HG03469 (cell line): ENCODE measurements at regions not wholly inside any gene's neighbourhood (a gene's known extent, or its start where the extent isn't known, plus 50 kb on each side); places are given as distances from the start of the nearest gene placed in this dataset.

Source experiments
- ATAC-seq: cut with Tn5 transposase; IDR thresholded peaks from one replicate; pipeline ENCODE4 v1.9.1; 2021; ENCODE audit warnings: mild to moderate bottlenecking, moderate library complexity, moderate number of reproducible peaks; ENCODE audit not compliant: unreplicated experiment

- ATAC-seq = no peak
These were observed 510.7 kb downstream of the RIT2 start for GRCh38 chr18:42604820-42605219.

DNA sequence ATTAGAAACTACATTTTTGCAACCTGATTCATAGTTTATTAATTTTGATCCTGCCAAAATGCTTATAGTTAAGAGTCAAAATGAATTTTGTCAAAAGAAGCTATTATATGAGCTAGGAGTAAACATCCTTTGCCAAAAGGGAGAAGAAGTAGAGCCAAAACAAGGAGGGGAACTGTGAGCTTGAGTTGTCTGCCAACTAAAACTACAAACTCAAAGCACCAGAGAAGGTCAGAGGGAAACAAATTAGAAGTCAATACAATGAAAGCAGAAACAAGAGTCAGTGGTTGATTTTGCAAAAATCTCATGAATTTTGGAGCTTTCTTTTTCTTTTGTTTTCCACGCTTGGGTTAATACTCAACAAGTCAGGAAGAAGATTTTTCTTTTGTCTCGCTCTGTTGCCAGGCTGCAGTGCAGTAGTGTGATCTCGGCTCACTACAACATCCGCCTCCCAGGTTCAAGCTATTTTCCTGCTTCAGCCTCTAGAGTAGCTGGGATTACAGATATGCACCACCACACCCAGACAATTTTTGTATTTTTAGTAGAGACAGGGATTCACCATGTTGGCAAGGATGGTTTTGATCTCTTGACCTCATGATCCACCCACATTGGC lies 508.5 kb downstream of the RIT2 start:
- no peak for ATAC-seq

DNA sequence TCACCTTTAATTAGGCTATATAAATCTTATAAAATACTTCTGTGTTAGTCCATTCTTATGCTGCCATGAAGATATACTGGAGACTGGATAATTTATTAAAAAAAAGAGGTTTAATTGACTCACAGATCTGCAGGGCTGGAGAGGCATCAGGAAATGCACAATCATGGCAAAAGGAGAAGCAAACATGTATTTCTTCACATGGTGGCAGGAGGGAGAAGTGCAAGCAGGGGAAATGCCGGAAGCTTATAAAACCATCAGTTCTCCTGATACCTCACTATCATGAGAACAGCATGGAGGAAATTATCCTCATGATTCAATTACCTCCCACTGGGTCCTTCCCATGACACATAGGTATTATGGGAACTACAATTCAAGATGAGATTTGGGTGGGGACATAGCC lies 504.4 kb downstream of the RIT2 start:
- ATAC-seq = no peak

- no peak for ATAC-seq
These were observed 500.7 kb downstream of the RIT2 start for GRCh38 chr18:42614619-42615293.

- no peak for ATAC-seq
These were observed 498.3 kb downstream of the RIT2 start for GRCh38 chr18:42617221-42617620.

DNA sequence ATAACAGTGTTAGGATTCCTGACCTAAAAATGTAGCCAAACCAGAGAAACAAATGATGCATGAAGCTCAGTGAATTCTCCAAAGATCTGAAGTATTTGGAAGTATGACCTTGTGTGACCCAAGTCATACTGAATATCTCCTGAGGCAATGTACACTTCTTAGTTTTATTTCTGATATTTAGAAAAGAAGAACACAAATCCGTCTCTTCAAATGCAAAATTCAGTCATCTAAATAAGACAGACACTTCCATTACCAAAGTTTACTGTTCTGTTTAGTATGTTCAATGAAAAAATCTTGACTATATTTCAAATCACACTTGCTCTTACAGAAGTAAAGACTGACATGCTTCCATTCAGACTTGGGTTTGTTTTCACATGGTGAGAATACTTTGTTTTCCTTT lies 495.7 kb downstream of the RIT2 start:
- ATAC-seq = no peak

DNA sequence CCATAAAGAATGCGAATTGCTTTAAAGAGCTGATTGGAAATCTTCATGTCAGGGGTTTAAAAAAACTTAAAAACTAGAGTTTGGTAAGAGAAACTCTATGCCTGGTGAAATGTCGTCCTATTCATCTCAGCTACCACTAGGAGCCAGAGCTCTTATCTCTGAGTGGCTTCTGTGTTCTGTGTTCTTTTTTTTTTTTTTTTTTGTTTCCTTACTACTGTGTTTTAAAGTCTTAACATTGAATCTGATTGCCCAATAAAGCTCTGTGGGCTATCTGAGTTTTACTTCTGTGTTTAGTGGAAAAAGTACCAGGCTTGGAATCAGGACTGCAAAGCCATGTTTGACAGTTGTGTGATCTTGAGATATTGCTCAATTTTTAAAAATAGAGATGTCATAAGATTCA lies 494.8 kb downstream of the RIT2 start:
- no peak for ATAC-seq

DNA sequence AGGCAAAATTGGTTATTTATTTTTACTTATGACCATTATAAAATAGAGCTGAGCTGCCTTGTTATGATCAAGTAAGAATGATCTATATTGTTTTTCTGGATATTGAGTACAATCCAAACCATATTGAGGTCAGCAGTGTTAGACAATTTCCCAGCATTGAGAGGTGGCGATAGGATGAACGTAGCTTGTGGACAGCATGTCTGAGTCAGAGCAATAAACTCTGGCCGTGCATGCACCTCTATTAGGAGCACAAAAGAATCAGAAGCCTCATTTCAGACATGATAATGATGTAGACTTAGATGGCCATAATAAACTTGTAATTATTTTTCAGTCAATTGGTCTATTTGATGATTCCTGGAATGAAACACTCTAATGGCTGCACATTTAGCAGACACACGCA lies 491.6 kb downstream of the RIT2 start:
- ATAC-seq = no peak

- ATAC-seq = no peak
These were observed 482.7 kb downstream of the RIT2 start for GRCh38 chr18:42632801-42633200.

GRCh38 chr18:42635378-42636048 lies 480.0 kb downstream of the RIT2 start:
- no peak for ATAC-seq

DNA sequence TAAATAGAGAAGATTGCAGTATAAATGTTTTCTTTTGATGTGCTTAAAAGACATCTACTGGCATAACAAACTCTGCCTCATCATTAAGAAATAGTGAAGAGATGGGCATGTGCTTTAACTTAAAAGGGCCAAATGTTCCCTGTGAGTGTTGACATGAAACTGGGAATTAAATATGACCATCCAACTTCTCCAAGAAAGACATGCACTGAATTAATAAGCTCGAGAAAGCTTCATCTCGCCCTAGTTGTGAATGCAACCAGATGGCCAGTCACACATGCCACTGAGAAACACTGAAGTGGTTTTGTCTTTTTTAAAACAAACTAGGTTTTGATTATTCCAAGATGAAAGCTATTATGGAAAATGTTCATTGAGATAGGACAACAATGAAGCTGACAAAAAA lies 479.2 kb downstream of the RIT2 start:
- no peak for ATAC-seq

- ATAC-seq = no peak
These were observed 475.3 kb downstream of the RIT2 start for GRCh38 chr18:42640160-42640559.

- ATAC-seq = no peak
These were observed 473.5 kb downstream of the RIT2 start for GRCh38 chr18:42641996-42642395.

GRCh38 chr18:42644729-42645131 lies 470.8 kb downstream of the RIT2 start:
- no peak for ATAC-seq

DNA sequence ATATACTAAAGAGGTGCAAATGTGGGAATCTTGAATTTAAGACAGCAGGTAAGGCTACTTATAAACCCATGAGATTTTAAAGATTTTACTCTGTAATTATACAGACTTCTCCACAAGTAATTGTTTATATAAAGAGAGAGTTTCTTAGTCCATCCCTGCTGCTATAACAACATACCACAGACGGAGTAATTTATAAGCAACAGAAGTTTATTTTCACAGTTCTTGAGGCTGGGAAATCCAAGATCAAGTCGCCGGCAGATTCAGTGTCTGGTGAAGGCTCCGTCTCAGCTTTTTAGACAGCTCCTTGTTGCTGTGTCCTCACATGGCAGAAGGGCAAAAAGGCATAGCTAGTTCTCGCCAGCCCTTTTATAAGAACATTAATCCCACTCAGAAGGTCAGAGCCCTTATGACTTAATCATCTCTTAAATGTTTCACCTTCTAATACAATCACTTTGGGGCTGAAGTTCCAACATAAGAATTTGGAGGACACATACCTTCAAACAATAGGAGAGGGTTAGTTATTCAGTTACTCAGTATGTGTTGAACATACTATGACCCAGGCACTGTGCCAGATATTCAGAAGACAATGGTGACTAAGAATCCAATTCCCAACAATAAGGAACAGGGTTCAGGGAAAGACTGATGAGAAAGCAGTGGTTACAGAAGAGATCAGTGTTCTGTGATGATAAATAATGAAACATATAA lies 466.0 kb downstream of the RIT2 start:
- ATAC-seq = no peak

DNA sequence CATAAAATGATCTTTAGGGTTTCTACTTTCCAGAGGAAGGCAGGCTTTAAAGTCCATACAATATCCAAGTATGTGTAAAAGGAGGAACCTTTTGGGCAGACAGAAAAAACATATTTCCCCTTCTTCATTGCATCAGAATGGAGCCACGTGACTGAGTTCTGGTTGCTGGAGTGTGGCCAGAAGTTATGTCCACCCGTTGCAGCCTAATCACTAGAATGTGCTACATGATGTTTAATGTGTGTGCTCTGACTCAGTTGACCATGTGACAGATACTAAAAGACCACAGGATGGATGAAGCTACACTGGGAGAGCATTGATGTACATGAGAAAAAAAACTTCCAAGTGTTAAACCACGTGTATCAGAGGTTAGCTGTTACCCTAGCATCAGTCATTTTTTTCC lies 460.9 kb downstream of the RIT2 start:
- no peak for ATAC-seq

GRCh38 chr18:42657551-42657950 lies 457.9 kb downstream of the RIT2 start:
- no peak for ATAC-seq

DNA sequence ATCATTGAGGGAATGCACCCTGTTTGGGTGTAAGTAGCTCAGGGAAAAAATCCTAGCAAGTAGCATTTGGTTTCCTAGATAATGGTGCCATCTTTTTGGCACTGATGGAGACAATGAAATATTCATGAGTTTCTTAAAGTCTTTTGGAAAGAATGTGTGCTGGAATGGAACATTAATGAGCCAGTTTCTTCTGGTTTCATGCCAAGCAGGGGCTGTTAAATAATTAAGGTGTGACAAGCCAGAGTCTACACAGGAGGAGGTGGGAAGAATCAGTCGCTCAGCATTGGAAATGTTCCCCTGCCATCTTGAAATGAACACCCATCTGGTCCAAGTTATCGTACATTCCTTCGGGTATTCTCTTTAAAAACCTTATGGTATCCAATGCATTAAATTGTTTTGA lies 457.3 kb downstream of the RIT2 start:
- ATAC-seq = no peak

DNA sequence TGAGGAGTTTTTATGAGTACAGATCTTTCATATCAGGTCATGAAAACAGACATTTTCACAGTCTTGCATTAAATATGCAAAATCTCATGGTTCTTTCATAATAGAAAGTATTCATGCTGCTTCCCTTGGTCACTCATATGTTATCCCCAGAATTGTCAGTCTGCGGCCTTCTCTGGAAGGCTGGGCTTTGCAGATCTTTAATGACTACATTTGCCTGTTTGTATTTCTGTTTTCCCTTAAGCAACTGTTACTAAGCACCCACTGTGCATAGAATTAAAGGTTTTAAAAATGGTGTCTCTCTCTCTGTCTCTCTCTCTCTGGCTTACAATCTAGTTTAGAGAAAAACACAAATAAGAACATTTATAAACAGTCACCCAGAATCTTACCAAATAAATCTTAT lies 456.3 kb downstream of the RIT2 start:
- ATAC-seq = no peak

GRCh38 chr18:42670860-42671259 lies 444.6 kb downstream of the RIT2 start:
- ATAC-seq = no peak

DNA sequence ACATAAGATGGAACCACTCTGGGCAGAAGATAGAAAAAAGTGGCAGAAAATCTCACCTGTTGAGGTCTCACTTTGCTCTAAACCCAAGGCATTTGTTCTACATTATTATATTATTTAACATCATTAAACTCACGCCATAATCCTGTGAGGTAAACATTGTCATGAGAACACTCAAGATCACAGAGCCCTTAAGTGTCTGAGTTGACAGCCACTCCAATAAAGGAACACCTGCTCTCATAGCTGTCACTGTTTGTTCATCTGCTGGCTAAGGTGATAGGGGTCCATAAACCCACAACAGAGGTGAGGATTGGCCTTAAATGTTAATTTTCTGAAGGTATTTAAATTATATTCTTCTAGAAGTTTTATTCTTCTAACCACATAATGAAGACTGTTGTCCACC lies 439.7 kb downstream of the RIT2 start:
- no peak for ATAC-seq

DNA sequence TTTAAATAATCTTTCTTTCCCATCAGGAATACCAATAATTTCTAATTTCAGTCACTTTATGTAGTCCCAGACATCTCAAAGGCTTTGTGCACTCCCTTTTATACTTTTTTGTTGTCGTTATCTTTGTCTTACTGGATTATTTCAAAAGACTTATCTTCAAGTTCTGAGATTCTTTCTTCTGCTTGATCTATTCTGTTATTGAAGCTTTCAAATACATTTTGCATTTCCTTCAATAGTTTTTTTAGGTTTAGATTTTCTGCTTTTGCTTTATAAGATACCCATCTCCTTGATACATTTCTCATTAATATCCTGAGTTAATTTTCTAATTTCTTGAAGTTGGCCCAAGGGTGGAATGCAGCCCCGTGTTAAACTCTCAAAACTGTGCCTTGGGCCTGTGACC lies 432.4 kb downstream of the RIT2 start:
- ATAC-seq = no peak
